Prostate gland (tissue), 2 donors: ENCODE measurements at regions not wholly inside any gene's neighbourhood (a gene's known extent, or its start where the extent isn't known, plus 50 kb on each side); places are given as distances from the start of the nearest gene placed in this dataset.

Source experiments
- DNase-seq: peaks from one replicate; pipeline ENCODE4 v3.0.0-alpha.2; 2019; ENCODE audit warnings: low spot score
- H3K27ac ChIP-seq, 2 donors: fragments of 200-600 bp; sonication (generic); 2 replicates each; pipeline ENCODE4 v1.5.1; 2017 to 2019
- H3K27me3 ChIP-seq: fragments of 200-600 bp; sonication (generic); replicated peaks from 2 replicates; pipeline ENCODE4 v1.5.1; 2019; ENCODE audit not compliant: insufficient read depth
- H3K36me3 ChIP-seq, 2 donors: fragments of 200-600 bp; sonication (generic); 1 replicate in 1 of 2; 2 replicates in 1 of 2; pipeline versions ENCODE4 v1.5.1 to v1.8.1; 2017 to 2019
- H3K4me1 ChIP-seq: fragments of 200-600 bp; sonication (generic); replicated peaks from 2 replicates; pipeline ENCODE4 v1.5.1; 2019
- H3K4me3 ChIP-seq, 2 donors: fragments of 200-600 bp; sonication (generic); 2 replicates each; pipeline ENCODE4 v1.5.1; 2017 to 2019
- H3K9me3 ChIP-seq: fragments of 200-600 bp; sonication (generic); 2 replicates; pipeline ENCODE4 v1.5.1; 2017
- POLR2A ChIP-seq: fragments of 450-650 bp; IDR thresholded peaks from one replicate; pipeline ENCODE4 v1.6.1; 2016; ENCODE audit warnings: antibody characterized with exemption, mild to moderate bottlenecking
- POLR2AphosphoS5 ChIP-seq: sonication (generic); formaldehyde crosslinking; IDR thresholded peaks from one replicate; pipeline ENCODE4 v1.6.1; 2017; ENCODE audit warnings: antibody characterized with exemption
- WGBS: methylation state at CpG from one replicate; pipeline ENCODE4 v1.1.5; 2018; 5-methylcytosine and 5-hydroxymethylcytosine counted together
- intact Hi-C: fragments of 100-400 bp; cut with DNase I; formaldehyde crosslinking; loops from one replicate; pipeline ENCODE4 v1.14.2; 2022
- TF ChIP-seq, protein P1 (sequence below), 4 experiments: fragments of 200-600 bp in 2 of 4; fragments of 450-650 bp in 2 of 4; sonication (generic) in 2 of 4; IDR thresholded peaks; 1 replicate in 3 of 4; 2 replicates in 1 of 4; pipeline ENCODE4 v1.5.1; 2016 to 2019; ENCODE audit warnings: antibody characterized with exemption in 4 of 4, mild to moderate bottlenecking in 2 of 4, moderate library complexity in 2 of 4

DNA sequence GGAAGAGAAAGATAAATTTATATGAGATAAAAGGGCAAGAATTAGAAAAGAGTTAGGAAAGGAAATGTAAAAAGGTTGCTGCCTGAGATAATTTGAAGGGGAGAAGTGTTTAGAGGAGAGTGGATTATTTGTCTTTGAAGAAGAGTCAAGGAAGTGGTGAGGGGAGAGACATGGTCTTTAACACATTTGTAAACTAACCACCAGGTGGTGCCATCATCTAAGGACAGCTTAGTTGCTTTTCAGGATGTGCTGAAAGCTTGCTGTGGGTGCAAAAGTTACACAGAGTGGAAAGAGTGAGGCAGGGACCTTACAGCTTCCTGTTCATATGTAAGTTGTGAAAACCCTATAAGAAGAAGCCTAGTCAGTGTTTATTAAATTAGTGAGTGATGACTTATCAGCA is 114.1 kb upstream of the DNAJC19 start:
- no peaks in the 10 kb centered on the region for H3K36me3 ChIP-seq
- no peak overlapping the region for H3K4me3 ChIP-seq
- no peaks in the 10 kb centered on the region for H3K9me3 ChIP-seq
- no peaks in the 10 kb centered on the region for H3K27me3 ChIP-seq
- H3K27ac ChIP-seq, result no peak overlapping the region
- no peak for TF ChIP-seq POLR2A
- TF ChIP-seq, protein P1, sequence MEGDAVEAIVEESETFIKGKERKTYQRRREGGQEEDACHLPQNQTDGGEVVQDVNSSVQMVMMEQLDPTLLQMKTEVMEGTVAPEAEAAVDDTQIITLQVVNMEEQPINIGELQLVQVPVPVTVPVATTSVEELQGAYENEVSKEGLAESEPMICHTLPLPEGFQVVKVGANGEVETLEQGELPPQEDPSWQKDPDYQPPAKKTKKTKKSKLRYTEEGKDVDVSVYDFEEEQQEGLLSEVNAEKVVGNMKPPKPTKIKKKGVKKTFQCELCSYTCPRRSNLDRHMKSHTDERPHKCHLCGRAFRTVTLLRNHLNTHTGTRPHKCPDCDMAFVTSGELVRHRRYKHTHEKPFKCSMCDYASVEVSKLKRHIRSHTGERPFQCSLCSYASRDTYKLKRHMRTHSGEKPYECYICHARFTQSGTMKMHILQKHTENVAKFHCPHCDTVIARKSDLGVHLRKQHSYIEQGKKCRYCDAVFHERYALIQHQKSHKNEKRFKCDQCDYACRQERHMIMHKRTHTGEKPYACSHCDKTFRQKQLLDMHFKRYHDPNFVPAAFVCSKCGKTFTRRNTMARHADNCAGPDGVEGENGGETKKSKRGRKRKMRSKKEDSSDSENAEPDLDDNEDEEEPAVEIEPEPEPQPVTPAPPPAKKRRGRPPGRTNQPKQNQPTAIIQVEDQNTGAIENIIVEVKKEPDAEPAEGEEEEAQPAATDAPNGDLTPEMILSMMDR (IDR thresholded peaks at IDR 0.05), result no peak
- TF ChIP-seq POLR2AphosphoS5, result no peak
- DNase-seq, result no peak
- intact Hi-C loops, result no loop called here
- no peaks in the 10 kb centered on the region for H3K4me1 ChIP-seq

DNA sequence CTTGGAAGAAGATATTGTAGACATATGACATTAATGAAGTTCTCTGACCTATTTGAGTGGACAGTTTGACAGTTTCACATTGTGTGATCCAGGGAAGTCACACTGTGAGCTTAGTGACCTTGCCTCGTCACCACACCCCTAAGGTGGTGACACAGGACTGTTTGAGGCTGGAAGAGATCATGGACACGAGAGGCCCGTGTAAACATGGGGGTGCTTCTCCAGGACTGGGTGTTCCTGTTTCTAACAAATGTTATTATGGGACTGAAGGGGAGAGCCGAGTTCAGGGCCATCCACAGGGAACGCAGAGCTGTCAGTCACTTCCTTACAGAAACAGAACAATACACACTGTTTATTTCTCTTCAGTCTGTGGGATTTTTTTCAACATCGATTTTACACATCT is 96.5 kb upstream of the DNAJC19 start:
- Histone ChIP-seq H3K36me3 (no peaks in the 10 kb centered on the region), H3K4me3 (no peak overlapping the region), H3K27me3 (no peaks in the 10 kb centered on the region), H3K4me1 (no peaks in the 10 kb centered on the region), H3K27ac (no peak overlapping the region), H3K9me3 (no peaks in the 10 kb centered on the region)
- 55% methylated on average over 6 of the region's 6 CpGs for WGBS
- intact Hi-C loops, result no loop called here
- no peak for TF ChIP-seq POLR2AphosphoS5
- DNase-seq, result no peak

DNA sequence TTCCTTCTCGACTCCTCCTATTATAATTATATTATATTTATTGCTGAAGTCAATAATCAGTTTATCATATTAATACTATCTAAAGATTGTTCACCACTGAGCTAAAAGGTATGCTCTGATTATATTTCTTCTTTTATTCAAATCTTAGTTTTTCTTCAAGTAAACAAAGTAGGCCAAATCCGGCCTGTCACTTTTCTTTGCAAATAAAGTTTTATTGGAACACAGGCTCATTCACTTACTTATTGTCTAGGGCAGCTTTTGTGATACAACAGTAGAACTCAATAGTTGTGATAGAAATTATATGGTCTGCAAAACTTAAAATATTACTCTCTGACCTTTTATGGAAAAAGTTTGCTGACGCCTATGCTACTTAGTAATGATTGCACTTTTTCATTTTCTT is 92.4 kb upstream of the DNAJC19 start:
- Histone ChIP-seq H3K27me3 (no peaks in the 10 kb centered on the region), H3K4me3 (no peak overlapping the region), H3K36me3 (no peaks in the 10 kb centered on the region), H3K4me1 (no peaks in the 10 kb centered on the region), H3K27ac (no peak overlapping the region), H3K9me3 (no peaks in the 10 kb centered on the region)
- intact Hi-C loops, result no loop called here
- no peak for DNase-seq
- WGBS, result 92% methylated on average over 3 of the region's 3 CpGs
- no peak for TF ChIP-seq POLR2AphosphoS5
- TF ChIP-seq, protein P1 (IDR thresholded peaks at IDR 0.05), result no peak
- TF ChIP-seq POLR2A, result no peak

DNA sequence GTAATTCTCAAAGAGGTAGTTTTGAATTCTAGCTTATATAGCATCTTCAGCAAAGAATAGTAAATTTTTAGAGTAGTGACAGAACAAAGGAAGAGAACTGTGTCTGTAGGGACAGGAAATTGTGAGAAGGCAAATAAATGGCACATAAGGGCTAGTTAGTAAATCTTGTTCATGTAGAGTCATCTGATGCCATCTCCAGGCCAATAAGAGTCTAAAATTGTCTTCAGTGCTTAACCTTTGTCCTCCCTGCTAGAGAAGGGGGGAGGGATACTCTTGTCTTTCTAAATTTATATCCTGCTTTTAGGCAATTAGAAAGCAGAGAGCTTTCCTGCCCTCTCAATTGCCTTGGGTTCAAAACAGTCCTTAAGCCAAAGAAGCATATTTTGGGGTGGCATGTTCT is 87.0 kb upstream of the DNAJC19 start:
- TF ChIP-seq POLR2A, result no peak
- no peak for TF ChIP-seq POLR2AphosphoS5
- TF ChIP-seq, protein P1 (IDR thresholded peaks at IDR 0.05), result no peak
- Histone ChIP-seq H3K4me3 (no peak overlapping the region), H3K9me3 (no peaks in the 10 kb centered on the region), H3K27me3 (no peaks in the 10 kb centered on the region), H3K36me3 (no peaks in the 10 kb centered on the region), H3K4me1 (no peaks in the 10 kb centered on the region), H3K27ac (no peak overlapping the region)
- no peak for DNase-seq
- intact Hi-C loops, result no loop called here

DNA sequence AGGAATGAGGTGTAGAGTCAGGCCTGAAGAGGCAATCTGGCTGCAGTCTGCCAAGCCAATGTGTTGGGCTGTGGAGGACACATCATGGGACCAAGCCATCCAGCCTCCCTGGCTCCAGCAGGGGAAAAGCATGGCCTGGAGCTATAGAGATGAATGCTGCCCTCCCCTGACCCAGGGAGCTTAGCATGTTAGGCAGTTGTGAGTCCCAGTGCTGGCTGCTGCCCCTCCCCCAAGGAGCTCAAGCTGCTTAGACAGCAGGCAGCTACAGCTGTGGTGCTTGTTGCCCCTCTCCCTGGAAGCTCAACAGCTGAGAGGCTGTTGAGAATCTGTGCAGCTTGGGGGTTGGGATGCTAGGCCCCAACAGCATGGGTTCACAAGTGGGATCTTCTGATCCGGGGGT is 85.6 kb upstream of the DNAJC19 start:
- Histone ChIP-seq H3K9me3 (no peaks in the 10 kb centered on the region), H3K27ac (no peak overlapping the region), H3K4me1 (no peaks in the 10 kb centered on the region), H3K27me3 (no peaks in the 10 kb centered on the region), H3K36me3 (no peaks in the 10 kb centered on the region), H3K4me3 (no peak overlapping the region)
- TF ChIP-seq, protein P1 (IDR thresholded peaks at IDR 0.05), result no peak
- no peak for TF ChIP-seq POLR2AphosphoS5
- no peak for TF ChIP-seq POLR2A
- DNase-seq, result no peak
- intact Hi-C loops, result no loop called here
- 83% methylated on average over 1 of the region's 1 CpG for WGBS
